ENCODE measurements at regions not wholly inside any gene's neighbourhood (a gene's known extent, or its start where the extent isn't known, plus 50 kb on each side); places are given as distances from the start of the nearest gene placed in this dataset.

DNA sequence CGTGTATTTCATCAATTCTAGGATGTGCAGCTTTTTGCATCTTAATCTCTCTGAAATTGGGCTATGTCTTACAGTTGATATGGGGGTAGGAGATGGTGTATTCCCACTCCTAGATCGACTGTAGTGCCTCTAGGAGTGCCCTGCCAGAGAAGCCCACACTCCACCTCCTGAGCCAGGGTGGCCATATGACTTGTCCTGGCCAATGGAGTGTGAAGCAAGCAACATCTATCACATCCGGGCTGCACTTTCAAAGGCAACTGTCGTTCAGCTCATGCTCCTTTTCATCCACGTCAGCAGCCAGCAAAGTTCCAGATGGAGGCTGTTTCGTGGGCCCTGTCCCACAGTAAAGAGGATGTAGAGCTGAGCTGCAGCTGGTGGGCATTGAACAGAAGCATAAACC, 149.4 kb upstream of the SLC1A4 start:
- ATAC-seq: peak in 3 of 4 donors; percentile 9 to 46 (median 31)
- Histone ChIP-seq H3K4me1 (peaks cover 0 to 56% (median 0%) of the 10 kb centered on the region in 12 donors), H3K27ac (peak overlapping the region in 1 of 12 donors; percentile 75), H3K36me3 (no peaks in the 10 kb centered on the region), H3K27me3 (no peaks in the 10 kb centered on the region), H3K4me3 (no peak overlapping the region), H3K9me3 (no peaks in the 10 kb centered on the region)
- intact Hi-C loops (cut with DNase I): loop anchor here in 6 of 10 donors (10.0 kb wide), 3 partner anchors 75 to 195 kb away; no protein-coding TSS in a partner anchor
- 65 to 72% (median 66%) methylated on average over 5 to 6 of the region's 6 CpGs for WGBS, 4 donors
- peak in 1 of 5 donors; percentile 27 for DNase-seq
- TF ChIP-seq, protein P1, sequence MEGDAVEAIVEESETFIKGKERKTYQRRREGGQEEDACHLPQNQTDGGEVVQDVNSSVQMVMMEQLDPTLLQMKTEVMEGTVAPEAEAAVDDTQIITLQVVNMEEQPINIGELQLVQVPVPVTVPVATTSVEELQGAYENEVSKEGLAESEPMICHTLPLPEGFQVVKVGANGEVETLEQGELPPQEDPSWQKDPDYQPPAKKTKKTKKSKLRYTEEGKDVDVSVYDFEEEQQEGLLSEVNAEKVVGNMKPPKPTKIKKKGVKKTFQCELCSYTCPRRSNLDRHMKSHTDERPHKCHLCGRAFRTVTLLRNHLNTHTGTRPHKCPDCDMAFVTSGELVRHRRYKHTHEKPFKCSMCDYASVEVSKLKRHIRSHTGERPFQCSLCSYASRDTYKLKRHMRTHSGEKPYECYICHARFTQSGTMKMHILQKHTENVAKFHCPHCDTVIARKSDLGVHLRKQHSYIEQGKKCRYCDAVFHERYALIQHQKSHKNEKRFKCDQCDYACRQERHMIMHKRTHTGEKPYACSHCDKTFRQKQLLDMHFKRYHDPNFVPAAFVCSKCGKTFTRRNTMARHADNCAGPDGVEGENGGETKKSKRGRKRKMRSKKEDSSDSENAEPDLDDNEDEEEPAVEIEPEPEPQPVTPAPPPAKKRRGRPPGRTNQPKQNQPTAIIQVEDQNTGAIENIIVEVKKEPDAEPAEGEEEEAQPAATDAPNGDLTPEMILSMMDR (IDR thresholded peaks at IDR 0.05): no peak
- no peak for TF ChIP-seq POLR2A (IDR thresholded peaks at IDR 0.05)

DNA sequence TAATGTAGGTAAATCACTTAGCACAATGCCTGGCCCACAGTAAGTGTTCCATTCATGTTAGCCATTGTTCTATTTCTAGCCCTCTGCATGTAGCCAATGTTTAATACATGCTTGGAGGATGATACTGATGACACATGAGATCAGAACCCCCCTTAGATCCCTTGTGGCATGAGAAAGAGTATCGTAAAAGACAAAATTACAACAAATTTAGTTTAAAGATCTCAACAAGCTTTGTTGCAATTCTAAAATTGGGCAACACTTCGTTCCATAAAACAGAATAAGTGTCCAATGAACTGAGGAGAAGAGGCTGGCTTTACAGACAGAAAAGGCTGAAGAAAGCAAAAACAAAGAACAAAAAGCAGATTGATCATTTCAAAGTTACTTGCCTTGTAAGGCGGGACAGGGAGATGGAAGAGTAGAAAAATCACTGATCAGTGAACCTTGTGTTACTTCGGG, 148.7 kb upstream of the SLC1A4 start:
- WGBS, 4 donors: 79 to 87% (median 85%) methylated on average over 4 of the region's 4 CpGs

DNA sequence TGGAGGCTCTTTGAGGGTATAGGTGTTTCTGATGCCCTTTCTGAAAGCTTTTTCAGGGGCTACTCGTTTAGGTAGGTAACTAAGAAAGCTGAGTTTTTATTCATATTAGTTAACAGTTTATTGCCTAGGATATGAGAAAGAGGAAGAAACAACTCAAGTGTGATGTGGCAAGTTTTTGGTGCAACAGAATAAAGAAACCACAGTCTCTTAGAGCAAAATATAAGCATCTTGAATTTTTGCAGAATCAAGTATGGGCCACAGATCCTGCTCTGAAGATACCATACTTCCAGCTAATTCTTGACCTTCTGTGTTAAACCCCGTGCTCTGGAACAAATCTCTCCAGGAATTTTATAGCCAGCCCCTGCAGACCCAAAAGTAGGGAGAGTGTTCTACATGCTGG, 147.7 kb upstream of the SLC1A4 start:
- Histone ChIP-seq H3K9me3 (no peaks in the 10 kb centered on the region), H3K4me1 (peaks cover 0 to 70% (median 0%) of the 10 kb centered on the region in 12 donors), H3K27me3 (no peaks in the 10 kb centered on the region), H3K4me3 (no peak overlapping the region), H3K36me3 (no peaks in the 10 kb centered on the region), H3K27ac (peak overlapping the region in 1 of 12 donors; percentile 75)
- no peak for DNase-seq
- ATAC-seq: no peak
- 51 to 70% (median 60%) methylated on average over 2 of the region's 2 CpGs for WGBS, 4 donors
- no peak for TF ChIP-seq POLR2A (IDR thresholded peaks at IDR 0.05)
- TF ChIP-seq, protein P1 (IDR thresholded peaks at IDR 0.05): no peak
- intact Hi-C loops (cut with DNase I): no loop called here

More for the DNA sequence above, 148.7 kb upstream of the SLC1A4 start:
- Histone ChIP-seq H3K27me3 (no peaks in the 10 kb centered on the region), H3K4me3 (no peak overlapping the region), H3K36me3 (no peaks in the 10 kb centered on the region), H3K4me1 (peaks cover 0 to 61% (median 0%) of the 10 kb centered on the region in 12 donors), H3K27ac (peak overlapping the region in 1 of 12 donors; percentile 75), H3K9me3 (no peaks in the 10 kb centered on the region)
- no peak for ATAC-seq
- no peak for TF ChIP-seq POLR2A (IDR thresholded peaks at IDR 0.05)
- TF ChIP-seq, protein P1 (IDR thresholded peaks at IDR 0.05): no peak
- DNase-seq: no peak
- intact Hi-C loops (cut with DNase I): no loop called here

DNA sequence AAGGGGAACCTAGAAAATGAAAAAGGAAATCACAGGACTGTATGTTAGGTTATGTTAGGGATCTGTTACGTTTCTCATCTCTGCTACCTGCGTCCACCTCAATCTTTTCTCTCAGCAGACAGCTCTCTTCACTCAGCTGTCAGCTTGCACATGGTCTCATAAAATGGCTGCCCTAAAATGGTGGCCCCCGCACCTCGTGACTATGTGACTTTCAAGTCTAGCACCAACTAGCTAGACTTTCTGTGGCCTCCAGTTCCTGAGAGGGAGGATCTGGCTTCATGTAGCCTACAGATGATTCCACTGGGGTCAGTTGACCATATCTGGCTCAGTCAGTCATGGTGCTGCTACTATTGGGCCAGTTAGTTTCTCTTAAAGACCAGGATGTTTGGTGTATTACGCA, 147.2 kb upstream of the SLC1A4 start:
- Histone ChIP-seq H3K9me3 (no peaks in the 10 kb centered on the region), H3K27me3 (no peaks in the 10 kb centered on the region), H3K4me1 (peaks cover 0 to 71% (median 0%) of the 10 kb centered on the region in 12 donors), H3K36me3 (no peaks in the 10 kb centered on the region), H3K27ac (peak overlapping the region in 1 of 12 donors; percentile 60), H3K4me3 (no peak overlapping the region)
- intact Hi-C loops (cut with DNase I): no loop called here
- DNase-seq: no peak
- no peak for ATAC-seq
- TF ChIP-seq POLR2A (IDR thresholded peaks at IDR 0.05): no peak
- TF ChIP-seq, protein P1 (IDR thresholded peaks at IDR 0.05): no peak
- WGBS, 4 donors: 86 to 95% (median 95%) methylated on average over 5 of the region's 5 CpGs
